PFSK-1 (cell line): ENCODE measurements at regions not wholly inside any gene's neighbourhood (a gene's known extent, or its start where the extent isn't known, plus 50 kb on each side); places are given as distances from the start of the nearest gene placed in this dataset.

Experiments
- FOXP2 ChIP-seq: optimal IDR thresholded peaks from 2 replicates; pipeline ENCODE3; 2011; ENCODE audit warnings: borderline replicate concordance, control low read depth, inconsistent platforms; ENCODE audit not compliant: insufficient read depth; ENCODE audit errors: extremely low read length, extremely low read depth
- POLR2AphosphoS5 ChIP-seq: IDR thresholded peaks from 2 replicates; pipeline ENCODE4 v1.6.1; 2012; ENCODE audit warnings: low read depth, mild to moderate bottlenecking, control low read depth, low read length, moderate library complexity
- SIN3A ChIP-seq: IDR thresholded peaks from 2 replicates; pipeline ENCODE4 v1.6.1; 2012; ENCODE audit warnings: mild to moderate bottlenecking, low read length, moderate library complexity, borderline replicate concordance; ENCODE audit not compliant: insufficient read depth
- TAF1 ChIP-seq: IDR thresholded peaks from 2 replicates; pipeline ENCODE4 v1.6.1; 2012; ENCODE audit warnings: low read length, control low read depth, borderline replicate concordance; ENCODE audit not compliant: insufficient read depth
- TF ChIP-seq, protein P1 (sequence below), 2 experiments: IDR thresholded peaks; 2 replicates each; pipeline versions ENCODE4 v1.6.1 to v1.8.0; 2011 to 2012; ENCODE audit warnings: low read depth in 2 of 2, low read length in 2 of 2, control low read depth in 1 of 2, inconsistent platforms in 1 of 2, mild to moderate bottlenecking in 1 of 2, moderate library complexity in 1 of 2; ENCODE audit not compliant: insufficient read depth in 1 of 2

DNA sequence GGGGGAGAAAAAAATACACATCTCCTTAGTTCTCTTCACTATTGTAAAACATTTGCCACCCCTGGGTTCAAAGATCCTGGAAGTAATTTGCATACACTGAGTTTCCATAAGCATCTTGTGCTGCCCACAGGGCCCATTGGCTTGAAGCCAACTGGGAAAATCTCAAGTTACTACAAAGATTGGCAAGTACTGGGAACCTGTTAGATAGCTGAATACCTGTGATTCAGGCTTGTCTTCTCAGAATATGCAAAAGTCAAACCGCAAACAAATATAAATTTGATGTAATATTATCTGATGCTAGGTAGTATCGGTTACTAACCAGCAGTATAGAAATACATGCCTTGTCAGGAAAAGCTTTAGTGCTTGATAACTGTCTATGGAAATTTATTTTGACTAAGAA is 156.9 kb upstream of the FST start:
- TF ChIP-seq SIN3A (no peak), FOXP2 (no peak), POLR2AphosphoS5 (no peak), TAF1 (no peak)
- TF ChIP-seq, protein P1, sequence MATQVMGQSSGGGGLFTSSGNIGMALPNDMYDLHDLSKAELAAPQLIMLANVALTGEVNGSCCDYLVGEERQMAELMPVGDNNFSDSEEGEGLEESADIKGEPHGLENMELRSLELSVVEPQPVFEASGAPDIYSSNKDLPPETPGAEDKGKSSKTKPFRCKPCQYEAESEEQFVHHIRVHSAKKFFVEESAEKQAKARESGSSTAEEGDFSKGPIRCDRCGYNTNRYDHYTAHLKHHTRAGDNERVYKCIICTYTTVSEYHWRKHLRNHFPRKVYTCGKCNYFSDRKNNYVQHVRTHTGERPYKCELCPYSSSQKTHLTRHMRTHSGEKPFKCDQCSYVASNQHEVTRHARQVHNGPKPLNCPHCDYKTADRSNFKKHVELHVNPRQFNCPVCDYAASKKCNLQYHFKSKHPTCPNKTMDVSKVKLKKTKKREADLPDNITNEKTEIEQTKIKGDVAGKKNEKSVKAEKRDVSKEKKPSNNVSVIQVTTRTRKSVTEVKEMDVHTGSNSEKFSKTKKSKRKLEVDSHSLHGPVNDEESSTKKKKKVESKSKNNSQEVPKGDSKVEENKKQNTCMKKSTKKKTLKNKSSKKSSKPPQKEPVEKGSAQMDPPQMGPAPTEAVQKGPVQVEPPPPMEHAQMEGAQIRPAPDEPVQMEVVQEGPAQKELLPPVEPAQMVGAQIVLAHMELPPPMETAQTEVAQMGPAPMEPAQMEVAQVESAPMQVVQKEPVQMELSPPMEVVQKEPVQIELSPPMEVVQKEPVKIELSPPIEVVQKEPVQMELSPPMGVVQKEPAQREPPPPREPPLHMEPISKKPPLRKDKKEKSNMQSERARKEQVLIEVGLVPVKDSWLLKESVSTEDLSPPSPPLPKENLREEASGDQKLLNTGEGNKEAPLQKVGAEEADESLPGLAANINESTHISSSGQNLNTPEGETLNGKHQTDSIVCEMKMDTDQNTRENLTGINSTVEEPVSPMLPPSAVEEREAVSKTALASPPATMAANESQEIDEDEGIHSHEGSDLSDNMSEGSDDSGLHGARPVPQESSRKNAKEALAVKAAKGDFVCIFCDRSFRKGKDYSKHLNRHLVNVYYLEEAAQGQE (IDR thresholded peaks at IDR 0.05; ENCODE audit: insufficient read depth in 1 of 2, low read depth in 2 of 2, low read length in 2 of 2), result no peak

DNA sequence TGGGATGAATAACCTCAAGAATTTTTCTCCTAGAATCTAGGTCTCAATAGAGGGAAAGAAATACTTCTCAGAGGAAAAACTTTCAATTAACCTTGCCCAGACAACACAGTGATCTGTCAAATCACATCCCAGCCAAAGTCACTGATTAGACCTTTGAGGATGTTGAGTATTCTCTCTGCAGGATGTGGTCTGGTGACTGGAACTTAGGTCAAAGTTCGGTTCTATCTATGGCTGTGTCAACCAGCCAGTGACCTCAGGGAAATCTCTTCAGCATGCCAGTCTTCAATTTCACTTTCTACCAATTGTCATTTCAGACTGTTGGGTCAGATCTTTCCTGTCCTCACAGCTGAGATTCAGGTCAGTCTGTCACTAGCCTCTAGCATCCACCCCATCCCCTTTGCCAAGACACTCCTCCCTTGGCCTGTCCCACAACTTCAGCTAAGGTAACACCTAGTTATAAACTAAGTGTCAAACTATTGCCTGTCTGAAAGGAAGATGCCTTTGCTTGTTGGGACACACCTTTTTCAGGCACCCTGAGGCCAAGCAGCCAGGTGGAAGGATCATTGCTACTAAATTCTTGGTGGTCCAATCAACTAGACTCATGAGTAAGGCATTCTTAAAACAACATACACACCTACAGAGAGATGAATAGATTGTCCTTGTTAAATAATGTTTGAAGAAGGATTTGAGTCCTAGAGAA is 156.3 kb upstream of the FST start:
- no peak for TF ChIP-seq POLR2AphosphoS5
- no peak for TF ChIP-seq SIN3A
- TF ChIP-seq FOXP2, result no peak
- TF ChIP-seq TAF1, result no peak
- TF ChIP-seq, protein P1 (IDR thresholded peaks at IDR 0.05; ENCODE audit: insufficient read depth in 1 of 2, low read depth in 2 of 2, low read length in 2 of 2), result no peak

GRCh38 chr5:53326424-53327153 is 153.8 kb upstream of the FST start:
- no peak for TF ChIP-seq POLR2AphosphoS5
- TF ChIP-seq TAF1, result no peak
- TF ChIP-seq SIN3A, result no peak
- no peak for TF ChIP-seq FOXP2
- TF ChIP-seq, protein P1 (IDR thresholded peaks at IDR 0.05; ENCODE audit: insufficient read depth in 1 of 2, low read depth in 2 of 2, low read length in 2 of 2), result no peak

- TF ChIP-seq TAF1, result no peak
These were observed 152.6 kb upstream of the FST start for GRCh38 chr5:53327811-53328334.

GRCh38 chr5:53330491-53330890 is 149.9 kb upstream of the FST start:
- TF ChIP-seq, protein P1 (IDR thresholded peaks at IDR 0.05; ENCODE audit: insufficient read depth in 1 of 2, low read depth in 2 of 2, low read length in 2 of 2), result no peak
- TF ChIP-seq SIN3A (no peak), FOXP2 (no peak), TAF1 (no peak), POLR2AphosphoS5 (no peak)
